H1 (cell line): ENCODE measurements at regions not wholly inside any gene's neighbourhood (a gene's known extent, or its start where the extent isn't known, plus 50 kb on each side); places are given as distances from the start of the nearest gene placed in this dataset.

Experiments
- ATF2 ChIP-seq: IDR thresholded peaks from 2 replicates; pipeline ENCODE4 v1.6.1; 2012; ENCODE audit warnings: low read length, inconsistent platforms
- BCL11A ChIP-seq, 2 experiments: IDR thresholded peaks; one replicate each; pipeline ENCODE4 v1.6.1; 2011; ENCODE audit warnings: low read depth in 2 of 2, low read length in 2 of 2, mild to moderate bottlenecking in 2 of 2
- CHD2 ChIP-seq: IDR thresholded peaks from 2 replicates; pipeline ENCODE4 v1.6.1; 2012; ENCODE audit warnings: low read length, improper control_type of control experiment
- CTCF ChIP-seq, 3 experiments: IDR thresholded peaks; 1 replicate in 2 of 3; 2 replicates in 1 of 3; pipeline versions ENCODE4 v1.5.1 to v1.6.1; 2011; ENCODE audit warnings: low read length in 3 of 3, mild to moderate bottlenecking in 3 of 3, inconsistent platforms in 2 of 3, low read depth in 1 of 3, moderate library complexity in 1 of 3; ENCODE audit not compliant: insufficient read depth in 1 of 3; ENCODE audit errors: control extremely low read depth in 1 of 3
- FOSL1 ChIP-seq: IDR thresholded peaks from 2 replicates; pipeline ENCODE4 v1.6.1; 2011; ENCODE audit warnings: mild to moderate bottlenecking, low read depth, low read length, moderate library complexity; ENCODE audit not compliant: insufficient read depth
- HDAC2 ChIP-seq, 2 experiments: fragments of 300-600 bp in 1 of 2; sonication (generic) in 1 of 2; IDR thresholded peaks; 2 replicates each; pipeline ENCODE4 v1.6.1; 2011 to 2012; ENCODE audit warnings: low read depth in 2 of 2, low read length in 2 of 2, mild to moderate bottlenecking in 2 of 2, moderate library complexity in 2 of 2, borderline replicate concordance in 1 of 2, inconsistent platforms in 1 of 2
- JUND ChIP-seq: IDR thresholded peaks from 2 replicates; pipeline ENCODE4 v1.6.1; 2011; ENCODE audit warnings: mild to moderate bottlenecking, improper control_type of control experiment, low read length
- SP1 ChIP-seq: IDR thresholded peaks from 2 replicates; pipeline ENCODE4 v1.6.1; 2011; ENCODE audit warnings: low read depth, low read length
- USF2 ChIP-seq: IDR thresholded peaks from 2 replicates; pipeline ENCODE4 v1.6.1; 2011; ENCODE audit warnings: low read length, improper control_type of control experiment
- YY1 ChIP-seq: IDR thresholded peaks from 2 replicates; pipeline ENCODE4 v1.6.1; 2011; ENCODE audit warnings: low read depth, mild to moderate bottlenecking, low read length

- TF ChIP-seq CHD2 (no peak), CTCF (IDR thresholded peaks at IDR 0.05; ENCODE audit: control extremely low read depth in 1 of 3, insufficient read depth in 1 of 3, low read depth in 1 of 3, low read length in 3 of 3) (no peak), USF2 (no peak), HDAC2 (IDR thresholded peaks at IDR 0.05; ENCODE audit: borderline replicate concordance in 1 of 2, low read depth in 2 of 2, low read length in 2 of 2) (no peak), ATF2 (no peak), JUND (no peak), BCL11A (IDR thresholded peaks at IDR 0.05; ENCODE audit: low read depth in 2 of 2, low read length in 2 of 2) (no peak), SP1 (no peak), FOSL1 (no peak), YY1 (no peak)
Observed at GRCh38 chr1:229110986-229111385, 159.9 kb upstream of the RAB4A start.
